Heart left ventricle (tissue), 16 donors: ENCODE measurements at regions not wholly inside any gene's neighbourhood (a gene's known extent, or its start where the extent isn't known, plus 50 kb on each side); places are given as distances from the start of the nearest gene placed in this dataset.

Source experiments
- ATAC-seq, 4 donors: fragments of 200-7000 bp; cut with Tn5 transposase; one replicate each; pipeline ENCODE4 v1.9.1; 2020 to 2022; ENCODE audit warnings: moderate library complexity in 4 of 4, mild to moderate bottlenecking in 3 of 4, moderate number of reproducible peaks in 1 of 4
- DNase-seq, 5 donors: peaks; one replicate each; pipeline ENCODE4 v3.0.0-alpha.2; 2020
- H3K27ac ChIP-seq, 12 donors: fragments of 200-600 bp; sonication (generic) in 4 of 12; one replicate each; pipeline versions ENCODE4 v1.5.0 to v1.8.0; 2016 to 2022; ENCODE audit warnings: mild to moderate bottlenecking in 2 of 12
- H3K27me3 ChIP-seq, 9 donors: fragments of 200-600 bp; sonication (generic) in 2 of 9; one replicate each; pipeline versions ENCODE4 v1.5.1 to v1.8.0; 2016 to 2022; ENCODE audit warnings: mild to moderate bottlenecking in 3 of 9
- H3K36me3 ChIP-seq, 9 donors: fragments of 200-600 bp; sonication (generic) in 2 of 9; one replicate each; pipeline versions ENCODE4 v1.5.0 to v1.8.0; 2018 to 2022; ENCODE audit warnings: mild to moderate bottlenecking in 2 of 9
- H3K4me1 ChIP-seq, 12 donors: fragments of 200-600 bp; sonication (generic) in 4 of 12; one replicate each; pipeline versions ENCODE4 v1.5.0 to v1.8.0; 2016 to 2022; ENCODE audit warnings: mild to moderate bottlenecking in 3 of 12
- H3K4me3 ChIP-seq, 12 donors: fragments of 200-600 bp; sonication (generic) in 4 of 12; one replicate each; pipeline versions ENCODE4 v1.5.0 to v1.8.0; 2017 to 2022; ENCODE audit warnings: mild to moderate bottlenecking in 9 of 12, moderate library complexity in 4 of 12
- H3K9me3 ChIP-seq, 12 donors: fragments of 200-600 bp; sonication (generic) in 4 of 12; one replicate each; pipeline versions ENCODE4 v1.5.0 to v1.8.0; 2016 to 2022; ENCODE audit warnings: mild to moderate bottlenecking in 1 of 12
- CTCF ChIP-seq, 12 donors: fragments of 200-600 bp; sonication (generic) in 4 of 12; IDR thresholded peaks; one replicate each; pipeline versions ENCODE4 v1.5.0 to v1.8.0; 2018 to 2022; ENCODE audit warnings: antibody characterized with exemption in 12 of 12, mild to moderate bottlenecking in 5 of 12
- POLR2A ChIP-seq, 2 donors: fragments of 450-650 bp; IDR thresholded peaks; one replicate each; pipeline ENCODE4 v1.6.1; 2017; ENCODE audit warnings: antibody characterized with exemption in 2 of 2, mild to moderate bottlenecking in 2 of 2, moderate library complexity in 2 of 2
- WGBS, 4 donors: extraction: QIAGEN DNeasy Blood & Tissue Kit in 2 of 4; methylation state at CpG; one replicate each; pipeline versions ENCODE4 v1.1.5 to v1.1.7; 2013 to 2018; 5-methylcytosine and 5-hydroxymethylcytosine counted together
- intact Hi-C, 10 donors: fragments of 100-400 bp; cut with DNase I; formaldehyde crosslinking; loops; one replicate each; pipeline versions ENCODE4 v1.11.1 to v1.14.2; 2022
- donor health status: ischemic (EF 13 %, LVEDD 7.1; RV severe dilation, severe dysfunction).
- donor health status: healthy with polysubstance abuse.
- donor health status: DM: no; HTN: yes; CAD: no.
- donor health status: DM: no; HTN: no; CAD: no.
- donor health status: ischemic (EF 25% LVEDD 6.9; RV normal size, moderate dysfunction).
- donor health status: ischemic (EF 25% LVEDD 5.7; RV mildly dilated, moderate dysfunction).
- donor health status: healthy.
- donor health status: DM: yes; HTN: yes; CAD: no.
- donor health status: ischemic (EF 35%, LVEDD 5.7; RV mildly dilated, moderate dysfunction).
- donor health status: nonischemic (EF 11% LVEDD 7.7; RV severe dilation, severe dysfunction).
- donor health status: DM: yes; HTN: yes; CAD: no.
- donor health status: PGD.
- donor health status: ischemic (EF 29% LVEDD 5.4; RV normal size, mild dysfunction).
- donor health status: nonischemic (EF 23%, LVEDD 6.1; RV moderate dilation, normal function).

GRCh38 chr1:106980121-106980520, 76.4 kb upstream of the PRMT6 start:
- ATAC-seq (no peak), DNase-seq (no peak)
- Histone ChIP-seq H3K9me3 (peaks cover 0 to 4% (median 0%) of the 10 kb centered on the region in 12 donors), H3K36me3 (no peaks in the 10 kb centered on the region), H3K4me1 (no peaks in the 10 kb centered on the region), H3K27me3 (no peaks in the 10 kb centered on the region), H3K4me3 (no peak overlapping the region), H3K27ac (no peak overlapping the region)
- 36 to 62% (median 54%) methylated on average over 3 of the region's 3 CpGs for WGBS, 4 donors
- no peak for TF ChIP-seq CTCF (IDR thresholded peaks at IDR 0.05)
- TF ChIP-seq POLR2A (IDR thresholded peaks at IDR 0.05), result no peak
- intact Hi-C loops, result no loop called here

GRCh38 chr1:106984801-106985200, 71.7 kb upstream of the PRMT6 start:
- no peak for ATAC-seq
- no peaks in the 10 kb centered on the region for H3K36me3 ChIP-seq
- H3K27ac ChIP-seq, result no peak overlapping the region
- H3K27me3 ChIP-seq, result no peaks in the 10 kb centered on the region
- intact Hi-C loops, result no loop called here
- no peaks in the 10 kb centered on the region for H3K9me3 ChIP-seq
- no peak for DNase-seq
- no peak for TF ChIP-seq CTCF (IDR thresholded peaks at IDR 0.05)
- TF ChIP-seq POLR2A (IDR thresholded peaks at IDR 0.05), result no peak
- no peaks in the 10 kb centered on the region for H3K4me1 ChIP-seq
- H3K4me3 ChIP-seq, result no peak overlapping the region

GRCh38 chr1:106986603-106987002, 69.9 kb upstream of the PRMT6 start:
- intact Hi-C loops, result no loop called here
- no peak for DNase-seq
- Histone ChIP-seq H3K9me3 (no peaks in the 10 kb centered on the region), H3K4me3 (no peak overlapping the region), H3K27me3 (no peaks in the 10 kb centered on the region), H3K27ac (no peak overlapping the region), H3K36me3 (no peaks in the 10 kb centered on the region), H3K4me1 (no peaks in the 10 kb centered on the region)
- TF ChIP-seq CTCF (IDR thresholded peaks at IDR 0.05), result no peak
- TF ChIP-seq POLR2A (IDR thresholded peaks at IDR 0.05), result no peak
- no peak for ATAC-seq

- no peak overlapping the region for H3K4me3 ChIP-seq
- H3K4me1 ChIP-seq, result no peaks in the 10 kb centered on the region
- TF ChIP-seq POLR2A (IDR thresholded peaks at IDR 0.05), result no peak
- TF ChIP-seq CTCF (IDR thresholded peaks at IDR 0.05), result no peak
- H3K36me3 ChIP-seq, result no peaks in the 10 kb centered on the region
- no peak overlapping the region for H3K27ac ChIP-seq
- intact Hi-C loops, result no loop called here
- peaks cover 0 to 7% (median 0%) of the 10 kb centered on the region in 12 donors for H3K9me3 ChIP-seq
- no peak for ATAC-seq
- H3K27me3 ChIP-seq, result no peaks in the 10 kb centered on the region
- no peak for DNase-seq
Measured at GRCh38 chr1:106995970-106996369, 60.5 kb upstream of the PRMT6 start.
